ENCODE measurements at regions not wholly inside any gene's neighbourhood (a gene's known extent, or its start where the extent isn't known, plus 50 kb on each side); places are given as distances from the start of the nearest gene placed in this dataset.
"Not testable (repeated sequence)": the region's sequence is repeated elsewhere in the genome, so short reads cannot be mapped to it uniquely, and the experiment has no call there.

- no peak for DNase-seq (ENCODE audit: low read depth)
Observed at GRCh38 chr3:18988614-18989229, 159.6 kb upstream of the KCNH8 start.

GRCh38 chr3:18987862-18988447 is 160.4 kb upstream of the KCNH8 start:
- no peak for DNase-seq (ENCODE audit: low read depth)

GRCh38 chr3:18987070-18987469 is 161.2 kb upstream of the KCNH8 start:
- no peak for DNase-seq (ENCODE audit: low read depth)

- no peak for DNase-seq (ENCODE audit: low read depth)
Observed at GRCh38 chr3:18982920-18983319, 165.4 kb upstream of the KCNH8 start.

GRCh38 chr3:18976102-18976501 is 172.2 kb upstream of the KCNH8 start:
- DNase-seq (ENCODE audit: low read depth): not testable (repeated sequence)

- DNase-seq (ENCODE audit: low read depth): no peak
Observed at GRCh38 chr3:18968120-18968519, 180.2 kb upstream of the KCNH8 start.

- no peak for DNase-seq (ENCODE audit: low read depth)
Observed at GRCh38 chr3:18965781-18966180, 182.5 kb upstream of the KCNH8 start.

- no peak for DNase-seq (ENCODE audit: low read depth)
Observed at GRCh38 chr3:18964640-18965039, 183.7 kb upstream of the KCNH8 start.

- no peak for DNase-seq (ENCODE audit: low read depth)
Observed at GRCh38 chr3:18951333-18951732, 197.0 kb upstream of the KCNH8 start.

- DNase-seq (ENCODE audit: low read depth): no peak
Observed at GRCh38 chr3:18946524-18946923, 201.8 kb upstream of the KCNH8 start.

GRCh38 chr3:18937574-18937973 is 210.7 kb upstream of the KCNH8 start:
- DNase-seq (ENCODE audit: low read depth): no peak

- no peak for DNase-seq (ENCODE audit: low read depth)
Observed at GRCh38 chr3:18919158-18919557, 229.2 kb upstream of the KCNH8 start.

- no peak for DNase-seq (ENCODE audit: low read depth)
Observed at GRCh38 chr3:18917923-18918322, 230.4 kb upstream of the KCNH8 start.

- no peak for DNase-seq (ENCODE audit: low read depth)
Observed at GRCh38 chr3:18902081-18902793, 246.1 kb upstream of the KCNH8 start.

- DNase-seq (ENCODE audit: low read depth): no peak
Observed at GRCh38 chr3:18901571-18901970, 246.7 kb upstream of the KCNH8 start.

- DNase-seq (ENCODE audit: low read depth): no peak
Observed at GRCh38 chr3:18900994-18901393, 247.3 kb upstream of the KCNH8 start.

- no peak for DNase-seq (ENCODE audit: low read depth)
Observed at GRCh38 chr3:18898911-18899310, 249.4 kb upstream of the KCNH8 start.

- DNase-seq (ENCODE audit: low read depth): no peak
Observed at GRCh38 chr3:18892756-18893155, 255.6 kb upstream of the KCNH8 start.

GRCh38 chr3:18892047-18892446 is 256.3 kb upstream of the KCNH8 start:
- no peak for DNase-seq (ENCODE audit: low read depth)

GRCh38 chr3:18891641-18892040 is 256.7 kb upstream of the KCNH8 start:
- DNase-seq (ENCODE audit: low read depth): no peak

GRCh38 chr3:18890449-18890848 is 257.9 kb upstream of the KCNH8 start:
- DNase-seq (ENCODE audit: low read depth): no peak

GRCh38 chr3:18888819-18889218 is 259.5 kb upstream of the KCNH8 start:
- no peak for DNase-seq (ENCODE audit: low read depth)

GRCh38 chr3:18888370-18888769 is 259.9 kb upstream of the KCNH8 start:
- no peak for DNase-seq (ENCODE audit: low read depth)

All from Daoy (cell line).